ENCODE measurements at regions not wholly inside any gene's neighbourhood (a gene's known extent, or its start where the extent isn't known, plus 50 kb on each side); places are given as distances from the start of the nearest gene placed in this dataset.

DNA sequence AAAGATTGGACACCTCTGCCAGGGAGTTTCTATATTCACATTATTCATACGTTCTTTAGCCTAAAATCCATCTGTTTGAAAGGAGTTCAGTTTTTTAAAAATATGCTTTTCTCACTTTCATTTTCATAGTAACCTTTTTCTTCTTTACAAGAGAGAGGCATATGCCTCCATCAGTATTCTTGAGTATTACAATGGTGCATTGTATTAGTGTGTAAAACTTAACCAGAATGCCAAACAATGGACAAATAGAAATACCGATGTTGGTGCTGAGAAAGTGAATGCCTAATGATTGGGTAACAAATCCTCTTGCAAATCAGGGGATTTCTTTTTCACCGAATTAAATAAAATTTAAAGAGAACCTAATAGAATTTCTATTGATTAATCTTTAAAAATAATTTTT lies 163.2 kb upstream of the LAMA2 start:
- TF ChIP-seq, protein P1, sequence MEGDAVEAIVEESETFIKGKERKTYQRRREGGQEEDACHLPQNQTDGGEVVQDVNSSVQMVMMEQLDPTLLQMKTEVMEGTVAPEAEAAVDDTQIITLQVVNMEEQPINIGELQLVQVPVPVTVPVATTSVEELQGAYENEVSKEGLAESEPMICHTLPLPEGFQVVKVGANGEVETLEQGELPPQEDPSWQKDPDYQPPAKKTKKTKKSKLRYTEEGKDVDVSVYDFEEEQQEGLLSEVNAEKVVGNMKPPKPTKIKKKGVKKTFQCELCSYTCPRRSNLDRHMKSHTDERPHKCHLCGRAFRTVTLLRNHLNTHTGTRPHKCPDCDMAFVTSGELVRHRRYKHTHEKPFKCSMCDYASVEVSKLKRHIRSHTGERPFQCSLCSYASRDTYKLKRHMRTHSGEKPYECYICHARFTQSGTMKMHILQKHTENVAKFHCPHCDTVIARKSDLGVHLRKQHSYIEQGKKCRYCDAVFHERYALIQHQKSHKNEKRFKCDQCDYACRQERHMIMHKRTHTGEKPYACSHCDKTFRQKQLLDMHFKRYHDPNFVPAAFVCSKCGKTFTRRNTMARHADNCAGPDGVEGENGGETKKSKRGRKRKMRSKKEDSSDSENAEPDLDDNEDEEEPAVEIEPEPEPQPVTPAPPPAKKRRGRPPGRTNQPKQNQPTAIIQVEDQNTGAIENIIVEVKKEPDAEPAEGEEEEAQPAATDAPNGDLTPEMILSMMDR (conservative IDR thresholded peaks at IDR 0.05; ENCODE audit: low read depth, low read length) = no peak
- no peak for TF ChIP-seq EZH2 (IDR thresholded peaks at IDR 0.05; ENCODE audit: borderline replicate concordance, low read depth, low read length, poor library complexity, severe bottlenecking)

Data from A673 (cell line).